Transverse colon (tissue), 4 donors: ENCODE measurements at regions not wholly inside any gene's neighbourhood (a gene's known extent, or its start where the extent isn't known, plus 50 kb on each side); places are given as distances from the start of the nearest gene placed in this dataset.

ENCODE experiments used
- DNase-seq: peaks from one replicate; pipeline ENCODE4 v3.0.0-alpha.2; 2019
- H3K27ac ChIP-seq, 4 donors: fragments of 200-600 bp; sonication (generic); 2 replicates each; pipeline ENCODE4 v1.5.1; 2016 to 2018; ENCODE audit warnings: inconsistent platforms in 4 of 4
- H3K27me3 ChIP-seq: fragments of 200-600 bp; sonication (generic); 2 replicates; pipeline ENCODE4 v1.5.1; 2017; ENCODE audit warnings: inconsistent platforms
- H3K36me3 ChIP-seq, 4 donors: fragments of 200-600 bp; sonication (generic); 2 replicates each; pipeline ENCODE4 v1.5.1; 2017 to 2019; ENCODE audit warnings: inconsistent platforms in 4 of 4
- H3K4me1 ChIP-seq, 4 donors: fragments of 200-600 bp; sonication (generic); 2 replicates each; pipeline ENCODE4 v1.5.1; 2017 to 2020; ENCODE audit warnings: inconsistent platforms in 4 of 4
- H3K4me3 ChIP-seq, 4 donors: fragments of 200-600 bp; sonication (generic); 1 replicate in 1 of 4; 2 replicates in 3 of 4; pipeline versions ENCODE4 v1.5.1 to v1.6.1; 2017 to 2019; ENCODE audit warnings: inconsistent platforms in 4 of 4
- H3K9me3 ChIP-seq, 2 donors: fragments of 200-600 bp; sonication (generic); 2 replicates each; pipeline ENCODE4 v1.5.1; 2017 to 2019; ENCODE audit warnings: inconsistent platforms in 2 of 2
- CTCF ChIP-seq, 5 experiments: fragments of 200-600 bp in 3 of 5; fragments of 450-650 bp in 2 of 5; sonication (generic) in 3 of 5; IDR thresholded peaks; 1 replicate in 2 of 5; 2 replicates in 3 of 5; pipeline ENCODE4 v1.5.1; 2016 to 2017; ENCODE audit warnings: antibody characterized with exemption in 5 of 5, inconsistent platforms in 3 of 5, mild to moderate bottlenecking in 2 of 5, moderate library complexity in 1 of 5
- EP300 ChIP-seq: sonication (generic); formaldehyde crosslinking; IDR thresholded peaks from one replicate; pipeline ENCODE4 v1.6.1; 2017; ENCODE audit warnings: antibody characterized with exemption, low read depth
- POLR2A ChIP-seq: fragments of 450-650 bp; IDR thresholded peaks from one replicate; pipeline ENCODE4 v1.6.1; 2016; ENCODE audit warnings: antibody characterized with exemption, mild to moderate bottlenecking, moderate library complexity
- POLR2AphosphoS5 ChIP-seq, 3 donors: sonication (generic); formaldehyde crosslinking; IDR thresholded peaks; one replicate each; pipeline ENCODE4 v1.6.1; 2016; ENCODE audit warnings: antibody characterized with exemption in 3 of 3
- WGBS, 2 donors: methylation state at CpG; one replicate each; pipeline ENCODE4 v1.1.5; 2018; ENCODE audit warnings: low coverage in 1 of 2; 5-methylcytosine and 5-hydroxymethylcytosine counted together
- in situ Hi-C, 4 donors: fragments of 200-750 bp; cut with MboI; loops; one replicate each; pipeline versions ENCODE4 v1.15.0 to v1.15.1; 2017; ENCODE audit warnings: low sequenced_read_pairs in 3 of 4, low pct_ligation_motif_present in 1 of 4, low pct_unique_long_range_greater_than_20kb in 1 of 4
- intact Hi-C: fragments of 100-400 bp; cut with DNase I; formaldehyde crosslinking; loops from one replicate; pipeline ENCODE4 v1.15.1; 2023; ENCODE audit warnings: low total_unique reads

GRCh38 chr7:10657201-10657600, 316.5 kb upstream of the PHF14 start:
- in situ Hi-C loops (no loop called here), intact Hi-C loops (no loop called here)
- DNase-seq: no peak
- Histone ChIP-seq H3K4me1 (no peaks in the 10 kb centered on the region), H3K4me3 (no peak overlapping the region), H3K36me3 (no peaks in the 10 kb centered on the region), H3K27ac (no peak overlapping the region), H3K9me3 (no peaks in the 10 kb centered on the region), H3K27me3 (no peaks in the 10 kb centered on the region)
- TF ChIP-seq CTCF (IDR thresholded peaks at IDR 0.05) (no peak), POLR2AphosphoS5 (IDR thresholded peaks at IDR 0.05) (no peak), EP300 (no peak), POLR2A (no peak)
- 67% methylated on average over 1 of the region's 1 CpG; no CpG with 5 or more reads in 1 of the 2 donors for WGBS, 2 donors

GRCh38 chr7:10657837-10658236, 315.8 kb upstream of the PHF14 start:
- H3K36me3 ChIP-seq: no peaks in the 10 kb centered on the region
- in situ Hi-C loops: no loop called here
- no peak for TF ChIP-seq CTCF (IDR thresholded peaks at IDR 0.05)
- no peak for TF ChIP-seq POLR2A
- no peak for TF ChIP-seq EP300
- no peak for TF ChIP-seq POLR2AphosphoS5 (IDR thresholded peaks at IDR 0.05)
- H3K4me3 ChIP-seq: no peak overlapping the region
- H3K4me1 ChIP-seq: no peaks in the 10 kb centered on the region
- intact Hi-C loops: no loop called here
- no peak overlapping the region for H3K27ac ChIP-seq
- no peaks in the 10 kb centered on the region for H3K27me3 ChIP-seq
- no peak for DNase-seq
- no peaks in the 10 kb centered on the region for H3K9me3 ChIP-seq

- no peak overlapping the region for H3K27ac ChIP-seq
- no peaks in the 10 kb centered on the region for H3K36me3 ChIP-seq
- WGBS, 2 donors: 77% methylated on average over 1 of the region's 1 CpG; no CpG with 5 or more reads in 1 of the 2 donors
- DNase-seq: no peak
- H3K4me3 ChIP-seq: no peak overlapping the region
- H3K9me3 ChIP-seq: no peaks in the 10 kb centered on the region
- no peaks in the 10 kb centered on the region for H3K4me1 ChIP-seq
- no peaks in the 10 kb centered on the region for H3K27me3 ChIP-seq
- intact Hi-C loops: no loop called here
- TF ChIP-seq POLR2AphosphoS5 (IDR thresholded peaks at IDR 0.05) (no peak), EP300 (no peak), POLR2A (no peak), CTCF (IDR thresholded peaks at IDR 0.05) (no peak)
- in situ Hi-C loops: no loop called here
These were observed 311.2 kb upstream of the PHF14 start for GRCh38 chr7:10662491-10662890.

- no peak for DNase-seq
- TF ChIP-seq CTCF (IDR thresholded peaks at IDR 0.05): no peak
- no peak for TF ChIP-seq POLR2AphosphoS5 (IDR thresholded peaks at IDR 0.05)
- no peak for TF ChIP-seq EP300
- TF ChIP-seq POLR2A: no peak
- H3K27me3 ChIP-seq: no peaks in the 10 kb centered on the region
- no peaks in the 10 kb centered on the region for H3K4me1 ChIP-seq
- no peak overlapping the region for H3K4me3 ChIP-seq
- no peaks in the 10 kb centered on the region for H3K36me3 ChIP-seq
- H3K9me3 ChIP-seq: no peaks in the 10 kb centered on the region
- intact Hi-C loops (no loop called here), in situ Hi-C loops (no loop called here)
- H3K27ac ChIP-seq: no peak overlapping the region
- 49 to 67% methylated on average over 5 of the region's 5 CpGs for WGBS, 2 donors
These were observed 310.4 kb upstream of the PHF14 start for GRCh38 chr7:10662982-10663884.
